Loucy (cell line): ENCODE measurements at regions not wholly inside any gene's neighbourhood (a gene's known extent, or its start where the extent isn't known, plus 50 kb on each side); places are given as distances from the start of the nearest gene placed in this dataset.

Experiments
- EZH2phosphoT487 ChIP-seq: fragments of 200-600 bp; IDR thresholded peaks from 2 replicates; pipeline ENCODE4 v1.6.1; 2018; ENCODE audit warnings: antibody characterized with exemption, mild to moderate bottlenecking, moderate library complexity, borderline replicate concordance
- TF ChIP-seq, protein P1 (sequence below): fragments of 200-600 bp; sonication (generic); conservative IDR thresholded peaks from 2 replicates; pipeline ENCODE4 v1.5.1; 2014; ENCODE audit warnings: mild to moderate bottlenecking, antibody characterized with exemption, low read length

DNA sequence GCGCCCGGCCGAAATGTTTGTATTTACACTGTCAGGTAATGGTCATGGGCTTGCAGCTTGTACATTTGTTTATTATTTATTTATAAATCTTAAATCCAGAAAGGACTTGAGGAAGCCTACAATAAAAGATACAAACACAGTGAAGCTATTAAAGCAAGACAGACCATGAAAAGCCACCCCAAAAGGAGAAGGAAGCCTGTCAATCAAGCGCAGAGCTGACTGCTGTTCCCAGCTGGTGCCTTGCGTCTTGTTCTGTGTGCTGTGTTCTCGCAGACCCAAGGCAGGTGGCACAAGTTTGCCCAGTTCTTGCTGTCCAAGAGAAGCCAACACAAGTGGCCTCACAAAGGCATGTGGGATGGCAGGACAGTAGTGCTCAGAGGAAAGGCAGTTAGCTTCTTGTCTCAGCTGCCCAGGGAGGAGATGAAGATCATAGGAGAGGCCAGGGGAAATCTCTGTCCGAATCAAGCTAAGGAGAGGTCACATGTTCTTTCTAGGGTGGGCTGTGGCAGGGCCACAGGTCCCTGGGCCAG lies 73.2 kb downstream of the SLC25A47 start:
- TF ChIP-seq, protein P1, sequence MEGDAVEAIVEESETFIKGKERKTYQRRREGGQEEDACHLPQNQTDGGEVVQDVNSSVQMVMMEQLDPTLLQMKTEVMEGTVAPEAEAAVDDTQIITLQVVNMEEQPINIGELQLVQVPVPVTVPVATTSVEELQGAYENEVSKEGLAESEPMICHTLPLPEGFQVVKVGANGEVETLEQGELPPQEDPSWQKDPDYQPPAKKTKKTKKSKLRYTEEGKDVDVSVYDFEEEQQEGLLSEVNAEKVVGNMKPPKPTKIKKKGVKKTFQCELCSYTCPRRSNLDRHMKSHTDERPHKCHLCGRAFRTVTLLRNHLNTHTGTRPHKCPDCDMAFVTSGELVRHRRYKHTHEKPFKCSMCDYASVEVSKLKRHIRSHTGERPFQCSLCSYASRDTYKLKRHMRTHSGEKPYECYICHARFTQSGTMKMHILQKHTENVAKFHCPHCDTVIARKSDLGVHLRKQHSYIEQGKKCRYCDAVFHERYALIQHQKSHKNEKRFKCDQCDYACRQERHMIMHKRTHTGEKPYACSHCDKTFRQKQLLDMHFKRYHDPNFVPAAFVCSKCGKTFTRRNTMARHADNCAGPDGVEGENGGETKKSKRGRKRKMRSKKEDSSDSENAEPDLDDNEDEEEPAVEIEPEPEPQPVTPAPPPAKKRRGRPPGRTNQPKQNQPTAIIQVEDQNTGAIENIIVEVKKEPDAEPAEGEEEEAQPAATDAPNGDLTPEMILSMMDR: no peak
- no peak for TF ChIP-seq EZH2phosphoT487
